ENCODE measurements at regions not wholly inside any gene's neighbourhood (a gene's known extent, or its start where the extent isn't known, plus 50 kb on each side); places are given as distances from the start of the nearest gene placed in this dataset.

DNA sequence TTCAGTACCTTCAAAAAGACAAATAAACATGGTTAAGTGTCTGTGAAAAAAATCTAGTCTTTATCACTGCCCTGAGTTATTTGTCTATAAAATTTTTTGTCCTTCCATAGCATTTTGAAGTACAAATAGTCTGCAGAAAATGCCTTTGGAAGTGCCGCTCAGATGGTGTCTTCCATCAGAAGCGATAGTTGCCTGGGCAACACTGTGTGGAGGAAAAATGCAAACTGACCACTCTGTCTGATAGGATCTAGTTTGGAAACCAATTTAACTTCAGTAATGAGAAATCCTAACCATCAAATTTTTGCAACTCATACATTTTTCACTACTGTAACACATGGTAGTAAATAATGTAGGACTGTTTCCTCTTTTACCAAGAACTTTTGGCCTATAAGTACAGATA, 449.9 kb downstream of the PRELID2 start:
- H2AFZ ChIP-seq (ENCODE audit: low read depth, low read length): no peak overlapping the region
- H3K36me3 ChIP-seq (replicated peaks; ENCODE audit: low read depth, low read length): no peaks in the 10 kb centered on the region
- no peaks in the 10 kb centered on the region for H3K4me1 ChIP-seq (ENCODE audit: low read length)
- H3K79me2 ChIP-seq (ENCODE audit: low read length): no peaks in the 10 kb centered on the region
- no peaks in the 10 kb centered on the region for H4K20me1 ChIP-seq (ENCODE audit: insufficient read depth, low read length)
- no peak overlapping the region for H3K27ac ChIP-seq (ENCODE audit: low read length)
- no peaks in the 10 kb centered on the region for H3K9me3 ChIP-seq (ENCODE audit: insufficient read depth, low read length)
- H3K4me3 ChIP-seq (ENCODE audit: low read length): no peak overlapping the region
- H3K27me3 ChIP-seq (ENCODE audit: low read depth, low read length): no peaks in the 10 kb centered on the region
- no peak overlapping the region for H3K9ac ChIP-seq (ENCODE audit: low read length)
- TF ChIP-seq EZH2phosphoT487 (IDR thresholded peaks at IDR 0.05; ENCODE audit: low read depth): no peak
- TF ChIP-seq, protein P1, sequence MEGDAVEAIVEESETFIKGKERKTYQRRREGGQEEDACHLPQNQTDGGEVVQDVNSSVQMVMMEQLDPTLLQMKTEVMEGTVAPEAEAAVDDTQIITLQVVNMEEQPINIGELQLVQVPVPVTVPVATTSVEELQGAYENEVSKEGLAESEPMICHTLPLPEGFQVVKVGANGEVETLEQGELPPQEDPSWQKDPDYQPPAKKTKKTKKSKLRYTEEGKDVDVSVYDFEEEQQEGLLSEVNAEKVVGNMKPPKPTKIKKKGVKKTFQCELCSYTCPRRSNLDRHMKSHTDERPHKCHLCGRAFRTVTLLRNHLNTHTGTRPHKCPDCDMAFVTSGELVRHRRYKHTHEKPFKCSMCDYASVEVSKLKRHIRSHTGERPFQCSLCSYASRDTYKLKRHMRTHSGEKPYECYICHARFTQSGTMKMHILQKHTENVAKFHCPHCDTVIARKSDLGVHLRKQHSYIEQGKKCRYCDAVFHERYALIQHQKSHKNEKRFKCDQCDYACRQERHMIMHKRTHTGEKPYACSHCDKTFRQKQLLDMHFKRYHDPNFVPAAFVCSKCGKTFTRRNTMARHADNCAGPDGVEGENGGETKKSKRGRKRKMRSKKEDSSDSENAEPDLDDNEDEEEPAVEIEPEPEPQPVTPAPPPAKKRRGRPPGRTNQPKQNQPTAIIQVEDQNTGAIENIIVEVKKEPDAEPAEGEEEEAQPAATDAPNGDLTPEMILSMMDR (IDR thresholded peaks at IDR 0.05; ENCODE audit: low read depth, low read length): no peak
- no peak overlapping the region for H3K4me2 ChIP-seq (ENCODE audit: low read length)

DNA sequence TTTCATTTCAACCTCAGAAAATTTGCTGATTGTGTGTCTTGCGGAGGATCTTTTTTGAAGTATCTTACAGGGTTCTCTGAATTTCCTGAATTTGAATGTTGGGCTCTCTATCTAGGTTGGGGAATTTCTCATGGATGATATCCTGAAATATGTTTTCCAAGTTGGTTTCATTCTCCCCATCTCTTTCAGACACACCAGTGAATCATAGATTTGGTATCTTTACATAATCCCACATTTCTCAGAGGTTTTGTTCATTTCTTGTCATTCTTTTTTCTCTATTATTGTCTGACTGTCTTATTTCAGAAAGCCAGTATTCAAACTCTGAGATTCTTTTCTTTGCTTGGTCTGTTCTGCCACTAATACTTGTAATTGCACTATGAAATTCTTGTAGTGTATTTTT, 456.9 kb downstream of the PRELID2 start:
- Histone ChIP-seq H2AFZ (ENCODE audit: low read depth, low read length) (no peak overlapping the region), H3K4me1 (ENCODE audit: low read length) (no peaks in the 10 kb centered on the region), H3K4me2 (ENCODE audit: low read length) (no peak overlapping the region), H3K9me3 (ENCODE audit: insufficient read depth, low read length) (no peaks in the 10 kb centered on the region), H3K27me3 (ENCODE audit: low read depth, low read length) (no peaks in the 10 kb centered on the region), H3K36me3 (replicated peaks; ENCODE audit: low read depth, low read length) (no peaks in the 10 kb centered on the region), H3K79me2 (ENCODE audit: low read length) (no peaks in the 10 kb centered on the region), H4K20me1 (ENCODE audit: insufficient read depth, low read length) (no peaks in the 10 kb centered on the region), H3K4me3 (ENCODE audit: low read length) (no peak overlapping the region), H3K9ac (ENCODE audit: low read length) (no peak overlapping the region), H3K27ac (ENCODE audit: low read length) (no peak overlapping the region)
- TF ChIP-seq, protein P1 (IDR thresholded peaks at IDR 0.05; ENCODE audit: low read depth, low read length): no peak
- no peak for TF ChIP-seq EZH2phosphoT487 (IDR thresholded peaks at IDR 0.05; ENCODE audit: low read depth)

DNA sequence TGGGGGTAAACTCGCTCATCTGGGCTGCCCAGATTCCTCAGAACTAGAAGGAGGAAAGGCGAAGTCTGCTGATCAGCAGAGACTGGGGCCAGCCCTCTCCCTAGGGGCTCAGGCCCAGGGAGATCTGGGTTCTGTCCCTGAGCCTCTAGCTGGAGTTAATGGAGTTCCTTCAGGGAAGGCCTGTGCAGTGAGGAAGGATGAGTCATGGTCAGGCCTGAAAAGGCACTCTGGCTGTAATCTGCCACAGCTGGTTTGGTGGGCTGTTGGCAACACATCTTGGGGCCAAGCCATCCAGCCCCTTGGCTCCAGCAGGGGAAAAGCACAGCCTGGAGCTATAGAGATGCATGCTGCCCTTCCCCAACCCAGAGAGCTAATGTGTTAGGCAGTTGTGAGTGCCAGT, 459.6 kb downstream of the PRELID2 start:
- TF ChIP-seq EZH2phosphoT487 (IDR thresholded peaks at IDR 0.05; ENCODE audit: low read depth): no peak
- TF ChIP-seq, protein P1 (IDR thresholded peaks at IDR 0.05; ENCODE audit: low read depth, low read length): no peak
- Histone ChIP-seq H3K79me2 (ENCODE audit: low read length) (no peaks in the 10 kb centered on the region), H3K36me3 (replicated peaks; ENCODE audit: low read depth, low read length) (no peaks in the 10 kb centered on the region), H4K20me1 (ENCODE audit: insufficient read depth, low read length) (no peaks in the 10 kb centered on the region), H3K27me3 (ENCODE audit: low read depth, low read length) (no peaks in the 10 kb centered on the region), H3K27ac (ENCODE audit: low read length) (no peak overlapping the region), H2AFZ (ENCODE audit: low read depth, low read length) (no peak overlapping the region), H3K4me2 (ENCODE audit: low read length) (no peak overlapping the region), H3K9ac (ENCODE audit: low read length) (no peak overlapping the region), H3K9me3 (ENCODE audit: insufficient read depth, low read length) (no peaks in the 10 kb centered on the region), H3K4me3 (ENCODE audit: low read length) (no peak overlapping the region), H3K4me1 (ENCODE audit: low read length) (no peaks in the 10 kb centered on the region)

DNA sequence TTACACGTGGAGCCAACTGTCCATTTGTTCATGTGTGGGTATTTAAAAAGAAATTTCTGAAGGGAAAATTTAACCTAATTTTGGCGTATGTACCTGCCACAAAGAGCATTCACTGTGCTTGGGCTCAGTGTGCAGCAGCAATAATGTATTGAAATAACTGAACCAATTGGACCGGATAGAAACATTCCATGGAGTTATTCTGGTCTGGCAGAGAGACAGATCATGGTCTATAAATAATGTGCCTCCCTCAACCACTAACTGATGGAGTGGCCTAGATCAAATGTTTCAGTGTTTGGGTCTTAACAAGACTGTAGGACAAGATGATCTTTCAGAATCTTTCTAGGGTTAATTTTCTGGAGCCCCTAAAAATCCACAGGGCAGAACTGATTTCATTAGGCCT, 469.7 kb downstream of the PRELID2 start:
- no peak overlapping the region for H3K27ac ChIP-seq (ENCODE audit: low read length)
- no peak for TF ChIP-seq EZH2phosphoT487 (IDR thresholded peaks at IDR 0.05; ENCODE audit: low read depth)
- TF ChIP-seq, protein P1 (IDR thresholded peaks at IDR 0.05; ENCODE audit: low read depth, low read length): no peak
- no peaks in the 10 kb centered on the region for H3K36me3 ChIP-seq (replicated peaks; ENCODE audit: low read depth, low read length)
- H2AFZ ChIP-seq (ENCODE audit: low read depth, low read length): no peak overlapping the region
- no peaks in the 10 kb centered on the region for H3K27me3 ChIP-seq (ENCODE audit: low read depth, low read length)
- no peak overlapping the region for H3K4me2 ChIP-seq (ENCODE audit: low read length)
- H3K9ac ChIP-seq (ENCODE audit: low read length): no peak overlapping the region
- no peaks in the 10 kb centered on the region for H4K20me1 ChIP-seq (ENCODE audit: insufficient read depth, low read length)
- H3K4me3 ChIP-seq (ENCODE audit: low read length): no peak overlapping the region
- H3K79me2 ChIP-seq (ENCODE audit: low read length): no peaks in the 10 kb centered on the region
- no peaks in the 10 kb centered on the region for H3K9me3 ChIP-seq (ENCODE audit: insufficient read depth, low read length)
- no peaks in the 10 kb centered on the region for H3K4me1 ChIP-seq (ENCODE audit: low read length)
